ENCODE measurements at regions not wholly inside any gene's neighbourhood (a gene's known extent, or its start where the extent isn't known, plus 50 kb on each side); places are given as distances from the start of the nearest gene placed in this dataset.
"Not testable (repeated sequence)": the region's sequence is repeated elsewhere in the genome, so short reads cannot be mapped to it uniquely, and the experiment has no call there.

DNA sequence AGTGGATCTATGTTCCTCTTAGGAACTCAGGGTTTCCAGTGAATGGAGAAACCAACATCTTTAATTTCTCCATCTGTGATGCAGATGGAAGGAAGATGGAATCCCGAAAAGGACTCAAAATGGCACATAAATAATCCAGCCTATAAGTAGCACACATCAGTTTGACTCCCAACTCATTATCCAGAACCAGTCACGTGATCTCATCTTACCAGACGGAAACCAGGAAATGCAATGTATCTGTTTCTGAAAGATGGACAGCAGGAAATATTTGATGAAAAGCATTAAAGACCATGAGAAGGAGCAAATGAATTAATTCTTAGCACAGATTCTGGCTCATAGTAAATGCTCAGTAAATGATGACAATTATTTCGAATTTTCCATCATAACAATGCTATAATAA, 443.1 kb upstream of the FMR1 start:
- DNase-seq: no peak

DNA sequence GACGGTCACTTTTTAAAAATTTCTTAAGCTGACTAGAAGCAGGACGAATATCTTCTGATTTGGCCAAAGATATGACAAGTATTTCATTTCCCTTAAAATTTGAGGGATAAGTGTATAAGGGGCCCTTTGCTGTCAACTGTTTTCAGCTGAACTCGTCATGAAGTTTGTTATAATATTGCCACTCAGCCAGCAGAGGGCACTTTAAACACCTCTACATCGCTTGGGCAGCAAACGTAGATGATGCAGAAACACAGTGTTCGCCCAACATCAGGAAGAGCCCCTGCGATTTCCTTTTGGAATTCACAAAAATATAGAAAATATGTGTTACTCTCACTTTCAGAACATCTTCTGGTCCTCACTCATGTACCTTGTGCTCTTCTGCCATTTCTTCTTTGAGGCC, 435.7 kb upstream of the FMR1 start:
- DNase-seq: no peak

DNA sequence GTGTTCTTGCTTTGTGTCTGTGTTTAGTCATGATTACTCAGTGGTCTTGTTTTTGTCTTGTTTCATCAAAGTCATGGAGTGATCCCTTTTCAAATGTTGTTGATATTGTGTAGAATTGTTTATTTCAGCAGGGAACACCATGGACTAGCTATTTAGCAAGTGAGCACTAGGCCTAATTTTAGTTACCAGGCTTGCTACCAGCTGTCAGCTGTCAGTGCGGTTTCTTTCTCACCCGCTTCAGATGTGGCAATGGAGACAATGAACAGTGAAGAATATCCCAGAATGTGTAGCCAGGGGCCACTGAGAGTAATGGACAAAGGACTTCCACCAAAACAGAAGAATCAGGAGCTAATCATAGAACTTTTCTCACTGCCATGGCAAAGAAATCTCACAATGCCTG, 432.8 kb upstream of the FMR1 start:
- DNase-seq: no peak

DNA sequence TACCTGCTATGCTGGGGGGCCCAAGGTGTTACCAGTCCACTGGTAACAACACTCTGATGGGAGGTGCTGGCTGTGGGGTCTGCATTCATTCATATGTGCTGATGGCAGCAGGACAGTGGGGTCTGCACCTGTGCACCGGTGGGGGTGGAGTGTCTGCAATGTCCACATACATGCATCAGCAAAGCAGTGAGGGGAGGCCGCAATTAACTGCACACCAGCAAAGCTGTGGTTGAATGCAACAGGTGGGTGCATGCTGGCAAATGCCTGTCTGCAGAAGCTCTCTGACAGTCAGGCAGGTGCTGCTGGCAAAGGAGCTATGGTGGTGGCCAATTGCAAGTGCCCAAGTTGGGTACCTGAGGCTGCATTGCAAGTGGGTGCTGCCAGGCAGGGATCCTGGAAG, 426.5 kb upstream of the FMR1 start:
- no peak for DNase-seq

DNA sequence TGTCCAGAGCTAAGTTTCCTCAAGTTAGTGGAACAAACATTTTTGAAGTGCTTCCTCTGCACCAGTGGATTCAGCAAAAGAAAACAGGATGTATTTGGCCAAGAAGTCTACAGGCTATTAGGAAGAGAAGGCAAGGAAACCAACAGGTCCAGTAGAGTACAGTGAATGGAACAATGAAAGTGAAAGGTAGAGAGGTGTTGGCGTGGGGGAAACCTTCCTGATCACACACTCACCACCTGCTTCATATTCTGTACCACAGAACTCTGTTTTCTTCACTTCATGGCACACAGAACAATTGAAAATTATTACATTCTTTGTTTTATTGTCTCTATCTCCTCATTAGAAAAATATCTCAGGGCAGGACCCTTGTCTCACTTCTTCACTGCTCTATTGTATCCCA, 417.4 kb upstream of the FMR1 start:
- DNase-seq: no peak

DNA sequence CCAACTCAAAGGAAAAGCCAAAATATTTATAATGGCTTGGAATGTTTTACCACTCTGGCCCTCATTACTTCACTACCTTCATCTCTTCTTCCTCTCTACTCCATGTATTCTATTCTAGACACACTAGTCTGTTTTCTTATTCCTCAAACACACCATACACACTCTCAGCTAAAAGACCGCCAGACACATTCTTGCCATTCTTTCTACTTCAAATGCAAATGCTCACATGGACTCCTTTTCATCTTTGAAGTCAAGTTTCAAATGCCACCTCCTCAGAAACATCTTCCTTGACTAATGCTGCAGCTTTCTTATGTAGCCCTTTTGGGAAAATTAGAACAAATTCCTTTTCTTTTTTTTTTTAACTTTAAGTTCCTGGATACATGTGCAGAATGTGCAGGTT, 412.9 kb upstream of the FMR1 start:
- no peak for DNase-seq

DNA sequence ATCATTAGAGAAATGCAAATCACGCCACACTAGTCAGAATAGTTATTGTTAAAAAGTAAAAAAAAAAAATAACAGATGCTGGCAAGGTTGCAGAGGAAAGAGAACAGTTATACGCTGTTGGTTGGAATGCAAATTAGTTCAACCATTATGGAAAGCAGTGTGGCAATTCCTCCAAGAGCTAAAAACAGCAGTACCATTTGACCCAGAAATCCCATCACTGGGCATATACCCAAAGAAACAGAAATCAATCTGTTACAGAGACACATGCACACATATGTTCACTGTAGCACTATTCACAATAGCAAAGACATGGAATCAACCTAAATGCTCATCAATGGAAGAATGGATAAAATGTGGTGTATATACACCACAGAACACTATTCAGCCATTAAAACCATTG, 388.7 kb upstream of the FMR1 start:
- no peak for DNase-seq

DNA sequence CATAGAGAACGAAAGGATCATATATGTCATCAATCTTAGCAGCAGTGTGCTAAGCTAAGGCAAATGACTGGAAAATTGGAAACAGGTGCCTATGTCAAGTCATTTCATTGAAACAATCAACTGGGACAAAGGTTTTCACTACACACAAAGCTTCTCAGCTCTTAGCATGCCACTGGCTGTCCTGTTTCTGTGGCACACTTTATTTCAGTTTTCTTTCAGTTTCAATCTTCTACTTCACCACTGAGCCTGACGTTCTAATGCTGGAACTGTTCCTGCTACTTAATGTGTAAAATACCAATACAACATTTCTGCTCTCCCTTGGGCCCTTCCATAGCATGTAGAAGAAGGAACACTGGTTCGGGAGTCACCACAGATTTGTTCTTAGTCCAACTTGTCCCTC, 378.3 kb upstream of the FMR1 start:
- no peak for DNase-seq

DNA sequence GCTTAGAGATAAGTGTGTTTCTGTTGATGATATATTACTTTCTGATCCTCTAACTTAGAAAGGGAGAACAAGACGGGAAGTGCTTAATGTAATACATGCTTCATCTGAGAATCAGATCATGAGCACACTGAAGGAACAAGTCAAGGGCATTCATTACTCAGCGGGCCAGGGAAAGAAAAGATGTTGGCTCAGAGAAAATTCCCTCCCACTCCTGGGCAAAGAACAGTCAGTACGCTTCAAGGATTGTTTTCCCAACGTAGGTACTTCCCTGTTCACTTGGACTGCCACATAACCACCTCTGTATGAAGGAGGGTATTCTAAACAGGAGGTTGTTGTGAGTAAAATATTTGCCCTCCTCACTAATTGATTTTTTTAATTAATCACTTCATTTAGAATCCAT, 374.5 kb upstream of the FMR1 start:
- no peak for DNase-seq

DNA sequence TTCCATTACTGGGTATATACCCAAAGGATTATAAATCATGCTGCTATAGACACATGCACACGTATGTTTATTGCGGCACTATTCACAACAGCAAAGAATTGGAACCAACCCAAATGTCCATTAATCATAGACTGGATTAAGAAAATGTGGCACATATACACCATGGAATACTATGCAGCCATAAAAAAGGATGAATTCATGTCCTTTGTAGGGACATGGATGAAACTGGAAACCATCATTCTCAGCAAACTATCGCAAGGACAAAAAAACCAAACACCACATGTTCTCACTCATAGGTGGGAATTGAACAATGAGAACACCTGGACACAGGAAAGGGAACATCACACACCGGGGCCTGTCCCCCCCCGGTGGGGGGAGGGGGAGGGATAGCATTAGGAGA, 363.7 kb upstream of the FMR1 start:
- DNase-seq: not testable (repeated sequence)

DNA sequence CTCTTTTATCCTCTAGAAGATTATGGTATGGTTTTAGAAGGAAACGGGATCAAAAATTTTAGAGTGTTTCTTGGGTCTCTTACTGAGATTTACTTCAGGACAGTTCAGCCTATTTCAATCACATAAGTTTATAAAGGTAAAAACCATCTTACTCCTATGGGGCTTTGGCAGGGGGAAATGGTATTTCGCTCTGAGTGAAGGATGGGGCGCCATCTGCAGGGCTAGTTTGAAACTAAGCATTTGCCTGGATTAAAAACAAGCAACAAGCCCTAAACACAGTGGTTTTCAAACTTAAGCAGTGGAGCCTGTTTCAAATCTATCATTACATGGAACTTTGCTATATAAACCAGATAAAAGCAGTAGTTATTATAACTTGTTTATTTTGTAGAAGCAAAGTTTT, 361.5 kb upstream of the FMR1 start:
- DNase-seq: no peak

DNA sequence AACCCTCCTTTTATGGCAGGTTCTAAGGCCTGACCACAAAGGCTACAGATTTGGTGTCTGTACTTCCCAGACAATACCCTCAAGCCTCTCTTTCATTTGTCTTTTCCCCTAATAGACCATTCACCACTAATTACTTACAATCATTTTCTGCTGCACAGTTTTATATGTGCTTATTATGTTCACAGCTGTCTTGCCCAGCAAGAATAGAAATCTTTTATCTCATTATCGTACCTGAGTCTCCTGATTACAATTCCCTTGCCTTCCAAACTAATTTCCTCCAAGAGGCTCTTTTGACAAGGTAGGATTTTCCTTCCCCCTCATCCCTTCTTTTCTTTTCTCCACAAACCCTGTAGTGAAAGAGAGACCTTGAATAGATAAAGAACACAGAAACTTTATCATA, 352.5 kb upstream of the FMR1 start:
- no peak for DNase-seq

DNA sequence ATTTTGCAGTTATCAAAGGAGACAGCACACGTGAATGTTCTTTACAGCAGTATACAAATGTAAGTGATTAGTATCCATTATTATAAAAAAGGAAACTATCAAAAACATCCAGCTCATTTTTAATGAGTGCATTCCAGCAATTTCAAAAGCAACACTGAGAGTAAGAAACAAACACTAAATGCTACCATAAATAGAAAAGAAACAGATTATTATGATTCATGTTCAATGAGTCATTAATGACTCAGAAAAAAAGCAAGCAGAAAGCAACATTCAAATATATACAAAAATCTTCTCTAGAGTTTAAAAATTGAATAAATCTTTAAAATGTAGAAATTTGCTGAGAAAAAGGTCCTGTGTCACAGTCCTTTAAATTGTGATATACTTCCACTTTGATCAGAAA, 346.5 kb upstream of the FMR1 start:
- no peak for DNase-seq

DNA sequence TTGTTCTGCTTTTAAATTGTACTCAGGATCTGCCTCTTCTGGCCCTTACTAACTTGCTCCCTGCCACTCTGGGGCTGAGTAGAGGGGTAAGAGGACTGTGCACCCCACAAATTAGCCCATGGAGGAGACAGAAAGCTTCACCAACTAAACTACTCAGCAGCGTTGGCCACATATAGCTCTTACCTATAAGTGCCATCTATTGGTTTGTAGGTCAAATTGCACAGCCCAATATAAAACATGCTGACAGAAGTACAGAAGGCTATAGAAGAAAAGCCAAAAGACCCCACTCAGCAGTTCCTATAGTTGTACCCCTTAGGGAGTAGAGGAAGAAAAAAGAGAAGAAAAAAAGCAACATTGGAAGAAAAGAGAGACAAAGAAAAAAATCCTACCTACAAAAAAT, 341.2 kb upstream of the FMR1 start:
- DNase-seq: no peak

DNA sequence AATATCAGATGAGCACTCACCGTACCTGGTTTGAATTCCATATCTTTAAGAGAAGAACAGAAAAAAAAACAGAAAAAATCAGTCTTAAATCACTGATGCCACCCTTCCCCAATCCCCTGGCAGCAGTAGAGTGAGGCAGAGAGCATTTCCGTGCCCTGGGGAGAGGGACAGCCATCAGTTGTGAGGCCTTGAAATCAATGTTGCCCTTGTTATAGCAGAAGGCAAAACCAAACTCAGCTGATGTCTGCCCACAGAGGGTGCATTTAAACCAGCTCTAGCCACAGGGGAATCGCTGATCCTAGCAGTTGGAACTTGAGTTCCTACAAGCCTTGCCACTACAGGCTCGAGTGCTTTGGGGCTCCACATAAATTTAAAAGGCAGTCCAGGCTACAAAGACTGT, 338.5 kb upstream of the FMR1 start:
- DNase-seq: no peak

DNA sequence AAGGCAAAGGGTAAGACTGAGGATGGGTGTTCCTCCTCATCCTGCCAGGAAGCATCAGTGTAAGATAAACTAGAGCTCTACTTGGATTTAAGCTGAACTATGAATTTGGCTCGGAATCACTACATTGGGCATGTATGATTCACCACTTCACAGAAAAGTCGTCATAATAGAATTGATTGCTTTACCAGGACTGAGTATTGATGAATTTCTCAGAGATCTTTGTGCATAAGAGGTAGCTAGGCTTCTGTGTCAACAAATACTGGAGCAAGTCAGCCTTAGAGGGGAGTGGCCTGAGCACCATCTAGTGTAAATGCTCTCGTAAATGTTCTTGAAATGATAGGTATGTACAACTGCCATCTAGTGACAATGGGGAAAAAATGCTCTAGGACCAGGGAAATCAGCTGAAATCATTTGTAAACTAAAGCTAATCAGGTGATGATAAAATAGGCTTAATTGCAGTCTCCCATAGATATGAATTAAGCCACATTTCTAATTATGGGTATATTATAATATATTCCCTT, 309.5 kb upstream of the FMR1 start:
- DNase-seq: no peak

DNA sequence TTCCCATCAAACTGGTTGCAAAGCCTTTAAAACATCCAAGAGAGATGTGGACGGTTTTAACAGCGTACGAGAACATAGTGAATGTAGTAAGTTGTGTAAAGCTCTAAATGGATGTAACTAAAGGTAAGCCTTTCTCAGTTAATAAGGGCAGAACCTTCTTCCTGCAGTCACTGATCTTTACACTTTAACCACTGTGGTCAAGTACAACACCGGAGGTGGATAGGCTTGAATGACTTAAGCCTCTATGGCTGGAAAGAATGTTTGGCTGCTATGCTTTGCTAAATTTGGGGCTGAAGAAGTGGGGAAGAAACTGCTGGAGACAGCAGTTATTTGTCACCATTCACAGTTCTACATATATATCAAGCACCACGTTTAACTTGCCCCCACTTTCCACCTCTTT, 285.1 kb upstream of the FMR1 start:
- DNase-seq: no peak

DNA sequence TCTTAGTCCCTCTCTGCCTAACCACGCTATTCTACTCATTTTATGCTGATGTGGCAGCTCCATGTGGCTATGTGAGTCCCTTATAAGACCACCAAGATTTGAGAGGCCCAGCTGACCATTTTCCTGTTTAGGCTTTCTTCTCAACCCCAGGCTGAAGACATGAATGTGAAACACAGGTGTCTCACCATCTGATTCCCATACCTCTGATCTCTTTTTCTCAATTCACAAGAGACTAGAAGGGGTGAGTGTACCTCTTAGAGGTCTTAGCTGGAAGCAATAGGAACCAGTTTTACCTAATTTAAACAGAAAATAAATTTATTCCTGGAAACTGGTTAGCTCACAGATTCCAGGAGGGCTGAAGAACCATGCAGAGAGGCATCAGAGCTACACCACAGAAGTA, 276.5 kb upstream of the FMR1 start:
- no peak for DNase-seq

DNA sequence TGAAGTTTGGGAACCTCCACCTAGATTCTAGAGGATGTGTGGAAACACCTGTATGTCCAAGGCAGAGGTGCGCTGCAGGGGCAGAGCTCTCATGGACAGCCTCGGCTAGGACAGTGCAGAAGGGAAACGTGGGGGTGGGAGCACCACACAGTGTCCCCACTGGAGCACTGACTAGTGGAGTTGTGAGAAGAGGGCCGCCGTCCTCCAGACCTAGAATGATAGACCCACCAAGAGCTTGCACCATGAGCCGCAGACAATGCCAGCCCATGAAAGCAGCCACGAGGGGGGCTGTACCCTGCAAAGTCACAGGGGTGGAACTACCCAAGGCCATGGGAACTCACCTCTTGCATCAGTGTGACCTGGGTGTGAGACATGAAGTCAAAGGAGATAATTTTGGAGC, 274.5 kb upstream of the FMR1 start:
- no peak for DNase-seq

DNA sequence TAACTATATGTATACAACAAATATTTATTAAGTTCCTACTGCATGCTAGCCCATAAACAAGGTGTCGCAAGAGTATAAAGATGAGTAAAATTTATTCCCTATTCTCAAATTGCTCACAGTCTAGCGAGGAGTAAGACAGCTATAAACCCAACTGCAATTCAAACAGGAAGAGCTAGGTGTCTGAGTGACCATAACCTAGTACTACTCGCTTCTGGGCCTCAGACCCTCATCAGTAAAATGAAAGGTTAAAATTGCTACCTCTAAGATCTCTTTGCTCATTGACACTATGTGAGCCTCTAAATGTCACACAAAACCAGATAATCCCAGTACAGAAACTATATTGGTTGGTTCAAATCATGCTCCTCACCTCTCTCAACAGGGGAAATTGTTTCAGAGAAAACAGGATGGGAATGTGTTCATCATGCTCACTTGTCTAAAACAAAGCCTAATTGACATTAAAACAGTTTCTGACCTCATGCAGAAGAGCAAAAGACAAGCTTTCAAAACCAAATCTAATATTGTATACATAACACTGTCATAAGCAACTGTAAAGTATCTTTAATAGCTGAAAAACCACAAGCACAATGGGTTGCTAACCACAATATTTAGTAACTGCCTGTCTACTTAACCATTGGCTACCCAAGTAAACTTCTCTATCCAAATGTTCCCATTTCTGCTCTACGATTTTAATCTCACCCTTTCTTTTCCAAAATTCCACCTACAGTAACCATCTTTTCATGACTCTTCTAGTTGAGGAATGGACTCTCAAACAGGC, 264.6 kb upstream of the FMR1 start:
- no peak for DNase-seq

DNA sequence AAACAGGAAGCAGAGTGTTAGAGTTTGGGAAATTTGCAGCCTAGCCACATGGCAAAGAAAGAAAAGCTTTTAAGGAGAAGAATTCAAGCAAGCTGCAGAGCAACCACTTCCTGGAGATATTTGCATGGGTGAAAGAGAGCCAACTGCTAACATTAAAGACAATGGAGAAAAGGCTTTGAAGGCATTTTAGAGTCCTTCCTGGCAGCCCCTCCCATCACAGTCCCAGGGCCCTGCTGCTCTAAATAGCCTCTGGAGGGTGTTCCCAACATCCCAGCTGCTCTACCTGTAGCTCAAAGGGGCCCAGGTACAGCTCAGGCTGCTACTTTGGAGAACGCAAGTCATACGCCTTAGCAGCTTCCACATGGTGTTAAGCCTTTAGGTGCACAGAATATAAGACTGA, 235.9 kb upstream of the FMR1 start:
- no peak for DNase-seq

DNA sequence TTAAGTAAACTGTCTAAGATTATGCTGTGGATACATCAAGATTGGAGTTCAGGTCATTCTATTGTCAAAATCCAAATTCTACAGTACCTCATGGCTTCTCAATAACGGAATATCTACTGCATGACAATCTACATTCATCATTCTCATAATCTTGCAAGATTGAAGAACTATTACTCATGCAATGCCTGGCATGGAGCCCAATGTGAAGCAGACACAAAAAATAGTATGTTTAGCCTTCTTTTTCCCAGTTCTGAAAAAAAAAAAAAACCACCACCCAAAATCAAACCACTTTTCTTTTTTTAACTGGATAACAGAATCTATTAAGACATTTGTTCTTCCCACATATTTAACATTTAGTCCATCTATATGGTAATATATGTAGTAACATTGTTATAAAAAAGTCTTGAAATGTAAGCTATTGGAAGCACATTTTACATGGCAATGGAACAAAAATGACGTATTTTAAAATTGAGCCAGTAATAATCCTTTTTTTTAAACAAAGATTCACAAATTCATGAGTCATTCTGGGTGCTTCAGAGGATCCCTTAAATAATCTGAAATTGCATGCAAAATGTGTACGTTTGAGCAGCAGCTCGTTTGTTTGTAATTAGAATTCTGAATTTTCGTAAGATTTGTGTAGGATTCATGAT, 232.2 kb upstream of the FMR1 start:
- DNase-seq: no peak

DNA sequence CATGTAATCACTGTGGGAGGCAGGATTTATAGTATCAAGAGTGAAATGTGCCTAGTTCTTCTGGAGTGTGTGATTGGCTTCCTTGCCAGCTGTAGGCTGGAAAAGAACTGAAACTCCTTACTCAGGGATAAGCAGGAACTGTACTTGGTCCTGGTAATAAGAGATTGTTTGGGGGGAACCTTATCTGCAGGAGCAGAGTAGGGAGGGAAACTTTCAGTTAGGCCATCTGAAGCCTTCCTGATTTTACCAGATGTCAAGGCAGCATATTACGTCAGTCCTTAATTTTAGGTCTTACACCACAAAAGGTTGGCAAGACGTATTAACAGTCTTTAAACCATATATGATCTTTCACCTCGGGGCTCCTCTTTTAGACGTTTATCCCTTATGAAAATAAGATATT, 231.5 kb upstream of the FMR1 start:
- DNase-seq: no peak

DNA sequence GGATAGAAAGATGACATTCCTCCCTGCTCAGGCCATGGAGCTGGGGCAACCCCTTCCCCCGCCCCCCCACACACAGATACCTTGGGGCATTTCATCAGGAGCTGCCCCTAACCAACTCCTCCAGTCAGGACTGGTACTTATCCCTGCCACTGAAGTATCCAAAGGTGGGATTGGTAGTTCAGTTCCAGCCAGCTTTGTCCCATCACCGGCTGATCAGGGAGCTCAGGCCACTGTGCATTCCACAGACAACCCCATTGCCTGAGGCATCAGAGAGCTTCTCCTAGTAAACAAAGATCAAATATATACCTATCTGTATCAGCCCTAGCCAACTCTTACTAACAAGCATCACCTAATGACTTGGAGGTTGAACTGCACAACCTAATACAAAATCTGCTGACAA, 218.2 kb upstream of the FMR1 start:
- no peak for DNase-seq

DNA sequence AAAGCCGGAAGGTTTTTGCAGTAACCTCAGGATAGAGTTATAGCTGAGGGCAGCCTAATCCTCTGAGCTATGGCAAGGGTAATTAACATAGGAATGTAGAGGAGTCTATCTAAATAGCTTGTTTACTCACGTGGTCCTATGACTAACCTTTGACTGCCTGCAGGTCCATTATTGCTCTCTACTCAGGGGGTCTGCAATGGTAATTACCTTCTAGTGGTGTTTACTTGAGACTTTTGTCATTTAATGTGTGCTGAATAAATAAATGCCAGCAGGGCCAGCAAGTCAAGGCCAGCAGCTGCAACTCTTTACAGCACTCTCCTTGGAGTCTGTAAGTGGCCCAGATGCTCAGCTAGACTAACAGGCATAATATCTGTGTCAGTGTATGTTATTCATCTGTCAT, 212.7 kb upstream of the FMR1 start:
- DNase-seq: no peak

Data from NCI-H69 (cell line).